DMS153 treated with DMSO at 0.1 percent for 48 hours (cell line): ENCODE measurements at regions not wholly inside any gene's neighbourhood (a gene's known extent, or its start where the extent isn't known, plus 50 kb on each side); places are given as distances from the start of the nearest gene placed in this dataset.

Experiments used
- DNase-seq: peaks from one replicate; lab custom pipeline; 2025; ENCODE audit not compliant: unreplicated experiment; lab: John Stamatoyannopoulos, UW

- DNase-seq: no peak
Observed at GRCh38 chr6:1482381-1483166, 93.2 kb downstream of the FOXF2 start.

GRCh38 chr6:1485678-1486077, 96.3 kb downstream of the FOXF2 start:
- DNase-seq: no peak

GRCh38 chr6:1486387-1486786, 97.0 kb downstream of the FOXF2 start:
- no peak for DNase-seq

- no peak for DNase-seq
Observed at GRCh38 chr6:1487239-1487638, 97.9 kb downstream of the FOXF2 start.

- no peak for DNase-seq
Observed at GRCh38 chr6:1491025-1491424, 101.6 kb downstream of the FOXF2 start.

- DNase-seq: no peak
Observed at GRCh38 chr6:1491591-1492319, 102.4 kb downstream of the FOXF2 start.

GRCh38 chr6:1494671-1495070, 105.3 kb downstream of the FOXF2 start:
- DNase-seq: no peak

GRCh38 chr6:1495344-1495743, 106.0 kb downstream of the FOXF2 start:
- no peak for DNase-seq

- DNase-seq: no peak
Observed at GRCh38 chr6:1496092-1496491, 106.7 kb downstream of the FOXF2 start.

- no peak for DNase-seq
Observed at GRCh38 chr6:1496836-1497760, 107.7 kb downstream of the FOXF2 start.

- DNase-seq: no peak
Observed at GRCh38 chr6:1497761-1498105, 108.4 kb downstream of the FOXF2 start.

GRCh38 chr6:1498491-1499113, 109.2 kb downstream of the FOXF2 start:
- no peak for DNase-seq

GRCh38 chr6:1499777-1500176, 109.9 kb upstream of the FOXC1 start:
- DNase-seq: no peak

- DNase-seq: no peak
Observed at GRCh38 chr6:1500913-1501312, 108.8 kb upstream of the FOXC1 start.

GRCh38 chr6:1502041-1502440, 107.7 kb upstream of the FOXC1 start:
- no peak for DNase-seq

- no peak for DNase-seq
Observed at GRCh38 chr6:1503811-1504210, 105.9 kb upstream of the FOXC1 start.

- DNase-seq: no peak
Observed at GRCh38 chr6:1504465-1504864, 105.2 kb upstream of the FOXC1 start.

- no peak for DNase-seq
Observed at GRCh38 chr6:1507251-1507650, 102.5 kb upstream of the FOXC1 start.

- no peak for DNase-seq
Observed at GRCh38 chr6:1509241-1509640, 100.5 kb upstream of the FOXC1 start.

GRCh38 chr6:1510239-1510638, 99.5 kb upstream of the FOXC1 start:
- no peak for DNase-seq

GRCh38 chr6:1513215-1513780, 96.4 kb upstream of the FOXC1 start:
- DNase-seq: no peak
